Fibroblast of lung (primary cell): ENCODE measurements at regions not wholly inside any gene's neighbourhood (a gene's known extent, or its start where the extent isn't known, plus 50 kb on each side); places are given as distances from the start of the nearest gene placed in this dataset.

Experiments
- DNase-seq, 2 donors: peaks; one replicate each; pipeline versions ENCODE4 v3.0.0 to v3.0.0-alpha.2; 2010; ENCODE audit warnings: low read depth in 2 of 2
- H2AFZ ChIP-seq: 2 replicates; pipeline ENCODE4 v1.5.1; 2012; ENCODE audit warnings: low read length, control low read depth, inconsistent platforms
- H3K27ac ChIP-seq: 2 replicates; pipeline ENCODE4 v1.5.1; 2011; ENCODE audit warnings: low read length, control low read depth; ENCODE audit not compliant: insufficient read depth
- H3K27me3 ChIP-seq: 2 replicates; pipeline ENCODE4 v1.5.1; 2011; ENCODE audit warnings: mild to moderate bottlenecking, low read length; ENCODE audit not compliant: control insufficient read depth, insufficient read depth
- H3K36me3 ChIP-seq: 2 replicates; pipeline ENCODE4 v1.5.1; 2011; ENCODE audit warnings: low read length; ENCODE audit not compliant: control insufficient read depth, insufficient read depth
- H3K4me1 ChIP-seq: 2 replicates; pipeline ENCODE4 v1.5.1; 2011; ENCODE audit warnings: low read length; ENCODE audit not compliant: control insufficient read depth, insufficient read depth; ENCODE audit errors: extremely low read depth
- H3K4me2 ChIP-seq: 2 replicates; pipeline ENCODE4 v1.5.1; 2011; ENCODE audit warnings: low read length, control low read depth; ENCODE audit not compliant: insufficient read depth; ENCODE audit errors: extremely low read depth
- H3K4me3 ChIP-seq, 4 experiments: fragments of 200-600 bp in 1 of 4; sonication (generic) in 1 of 4; replicated peaks in 1 of 4; 2 replicates each; pipeline ENCODE4 v1.5.1; 2011 to 2016; ENCODE audit warnings: low read length in 4 of 4, low read depth in 3 of 4, mild to moderate bottlenecking in 3 of 4, control low read depth in 2 of 4, inconsistent platforms in 1 of 4, mixed read lengths in 1 of 4; ENCODE audit not compliant: insufficient read depth in 1 of 4; ENCODE audit errors: control extremely low read depth in 1 of 4
- H3K79me2 ChIP-seq: 2 replicates; pipeline ENCODE4 v1.5.1; 2012; ENCODE audit warnings: mild to moderate bottlenecking, low read length, inconsistent platforms; ENCODE audit not compliant: control insufficient read depth, insufficient read depth
- H3K9ac ChIP-seq: 2 replicates; pipeline ENCODE4 v1.5.1; 2011; ENCODE audit warnings: mild to moderate bottlenecking, low read length, control low read depth; ENCODE audit not compliant: insufficient read depth
- H3K9me3 ChIP-seq: 2 replicates; pipeline ENCODE4 v1.5.1; 2012; ENCODE audit warnings: low read depth, low read length; ENCODE audit not compliant: control insufficient read depth, insufficient read depth
- H4K20me1 ChIP-seq: 2 replicates; pipeline ENCODE4 v1.5.1; 2011; ENCODE audit warnings: low read length; ENCODE audit not compliant: control insufficient read depth, insufficient read depth; ENCODE audit errors: extremely low read depth
- CTCF ChIP-seq, 2 donors: IDR thresholded peaks in 1 of 2; conservative IDR thresholded peaks in 1 of 2; 1 replicate in 1 of 2; 2 replicates in 1 of 2; pipeline ENCODE4 v1.5.1; 2011 to 2012; ENCODE audit warnings: low read length in 2 of 2, control low read depth in 1 of 2, inconsistent platforms in 1 of 2, low read depth in 1 of 2, mild to moderate bottlenecking in 1 of 2
- EZH2 ChIP-seq: IDR thresholded peaks from 2 replicates; pipeline ENCODE4 v1.5.1; 2012; ENCODE audit warnings: low read length, control low read depth, mild to moderate bottlenecking; ENCODE audit errors: missing control alignments

GRCh38 chr22:45105281-45105702 lies 58.4 kb upstream of the NUP50 start:
- peak overlapping the region; percentile 82 for H3K4me2 ChIP-seq
- H3K4me3 ChIP-seq = peak overlapping the region in 3 of 4 experiments; percentile 17 to 31 (median 17)
- peak overlapping the region; percentile 16 for H3K9ac ChIP-seq
- DNase-seq = peak in 1 of 2 donors; percentile 55
- no peaks in the 10 kb centered on the region for H3K9me3 ChIP-seq
- TF ChIP-seq CTCF (conservative IDR thresholded peaks at IDR 0.05 in 1 of 2, IDR thresholded peaks at IDR 0.05 in 1 of 2; ENCODE audit: low read depth in 1 of 2, low read length in 2 of 2) = no peak
- TF ChIP-seq EZH2 = no peak
- H3K79me2 ChIP-seq = no peaks in the 10 kb centered on the region
- no peak overlapping the region for H2AFZ ChIP-seq
- H4K20me1 ChIP-seq = no peaks in the 10 kb centered on the region
- H3K36me3 ChIP-seq = no peaks in the 10 kb centered on the region
- peak overlapping the region; percentile 75 for H3K27ac ChIP-seq
- no peaks in the 10 kb centered on the region for H3K4me1 ChIP-seq
- H3K27me3 ChIP-seq = peaks cover 16% of the 10 kb centered on the region

DNA sequence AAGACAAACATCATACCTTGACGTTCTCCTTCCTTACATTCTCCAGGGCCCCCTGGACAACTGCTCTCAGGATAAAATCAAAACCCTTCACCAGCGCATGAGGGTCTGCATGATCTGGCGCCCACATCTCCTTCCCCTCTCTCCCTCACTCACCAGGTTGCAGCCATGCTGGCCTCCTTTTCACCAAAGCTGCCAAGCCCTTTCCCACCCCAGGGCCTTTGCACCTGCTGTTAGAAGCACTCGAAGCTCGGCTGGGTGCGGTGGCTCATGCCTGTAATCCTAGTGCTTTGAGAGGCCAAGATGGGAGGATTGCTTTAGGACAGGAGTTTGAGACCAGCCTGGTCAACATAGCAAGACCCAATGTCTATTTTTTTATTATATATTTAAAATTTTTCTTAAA lies 56.1 kb upstream of the NUP50 start:
- H3K4me3 ChIP-seq = no peak overlapping the region
- TF ChIP-seq CTCF (conservative IDR thresholded peaks at IDR 0.05 in 1 of 2, IDR thresholded peaks at IDR 0.05 in 1 of 2; ENCODE audit: low read depth in 1 of 2, low read length in 2 of 2) (no peak), EZH2 (no peak)
- no peak overlapping the region for H2AFZ ChIP-seq
- H3K27me3 ChIP-seq = peaks cover 7% of the 10 kb centered on the region
- H3K9ac ChIP-seq = no peak overlapping the region
- no peaks in the 10 kb centered on the region for H3K4me1 ChIP-seq
- DNase-seq = no peak
- no peak overlapping the region for H3K4me2 ChIP-seq
- no peaks in the 10 kb centered on the region for H3K36me3 ChIP-seq
- H3K79me2 ChIP-seq = no peaks in the 10 kb centered on the region
- H3K9me3 ChIP-seq = no peaks in the 10 kb centered on the region
- H4K20me1 ChIP-seq = no peaks in the 10 kb centered on the region
- H3K27ac ChIP-seq = no peak overlapping the region

GRCh38 chr22:45112136-45112879 lies 51.4 kb upstream of the NUP50 start:
- no peak overlapping the region for H3K4me2 ChIP-seq
- H3K9me3 ChIP-seq = no peaks in the 10 kb centered on the region
- H3K36me3 ChIP-seq = no peaks in the 10 kb centered on the region
- H3K4me3 ChIP-seq = no peak overlapping the region
- no peaks in the 10 kb centered on the region for H3K79me2 ChIP-seq
- no peak overlapping the region for H3K9ac ChIP-seq
- no peaks in the 10 kb centered on the region for H4K20me1 ChIP-seq
- no peak overlapping the region for H3K27ac ChIP-seq
- no peaks in the 10 kb centered on the region for H3K27me3 ChIP-seq
- H3K4me1 ChIP-seq = no peaks in the 10 kb centered on the region
- no peak for TF ChIP-seq EZH2
- no peak for TF ChIP-seq CTCF (conservative IDR thresholded peaks at IDR 0.05 in 1 of 2, IDR thresholded peaks at IDR 0.05 in 1 of 2; ENCODE audit: low read depth in 1 of 2, low read length in 2 of 2)
- peak; percentile 4 to 29 for DNase-seq
- H2AFZ ChIP-seq = no peak overlapping the region
